LNCaP clone FGC (cell line): ENCODE measurements at regions not wholly inside any gene's neighbourhood (a gene's known extent, or its start where the extent isn't known, plus 50 kb on each side); places are given as distances from the start of the nearest gene placed in this dataset.

Experiments used
- DNase-seq: peaks from one replicate; pipeline ENCODE4 v3.0.0-alpha.2; 2011; ENCODE audit warnings: low read depth
- H3K4me3 ChIP-seq: 2 replicates; pipeline ENCODE4 v1.5.1; 2011; ENCODE audit warnings: mild to moderate bottlenecking, low read depth, low read length, control low read depth
- TF ChIP-seq, protein P1 (sequence below): IDR thresholded peaks from 2 replicates; pipeline ENCODE4 v1.5.1; 2012; ENCODE audit warnings: mild to moderate bottlenecking; ENCODE audit not compliant: control insufficient read depth, insufficient read depth; ENCODE audit errors: extremely low read depth

DNA sequence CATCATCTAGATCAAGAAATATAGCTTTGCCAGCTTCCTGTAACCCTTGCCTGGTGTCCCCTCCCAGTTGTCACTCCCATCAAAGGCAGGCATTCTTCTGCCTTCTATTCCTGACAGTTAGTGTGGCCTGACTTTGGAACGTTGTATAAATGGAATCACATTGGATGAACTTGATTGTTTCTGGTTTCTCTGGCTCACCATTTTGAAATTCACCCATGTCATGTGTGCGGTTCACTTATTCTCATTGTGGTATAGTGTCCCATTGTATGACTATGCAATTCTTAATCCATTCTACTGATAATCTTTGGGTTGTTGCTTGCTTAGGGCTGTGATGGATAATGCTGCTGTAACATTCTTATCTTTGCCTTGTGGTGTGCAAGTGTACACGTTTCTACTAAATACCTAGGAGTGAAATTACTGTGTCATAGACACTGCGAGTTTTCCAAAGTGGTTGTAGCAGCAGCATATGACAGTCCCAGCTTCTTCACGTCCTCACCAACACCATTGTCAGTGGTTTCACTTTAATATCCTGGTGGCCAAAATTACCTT lies 73.2 kb downstream of the VEGFA start:
- DNase-seq, result no peak
- TF ChIP-seq, protein P1, sequence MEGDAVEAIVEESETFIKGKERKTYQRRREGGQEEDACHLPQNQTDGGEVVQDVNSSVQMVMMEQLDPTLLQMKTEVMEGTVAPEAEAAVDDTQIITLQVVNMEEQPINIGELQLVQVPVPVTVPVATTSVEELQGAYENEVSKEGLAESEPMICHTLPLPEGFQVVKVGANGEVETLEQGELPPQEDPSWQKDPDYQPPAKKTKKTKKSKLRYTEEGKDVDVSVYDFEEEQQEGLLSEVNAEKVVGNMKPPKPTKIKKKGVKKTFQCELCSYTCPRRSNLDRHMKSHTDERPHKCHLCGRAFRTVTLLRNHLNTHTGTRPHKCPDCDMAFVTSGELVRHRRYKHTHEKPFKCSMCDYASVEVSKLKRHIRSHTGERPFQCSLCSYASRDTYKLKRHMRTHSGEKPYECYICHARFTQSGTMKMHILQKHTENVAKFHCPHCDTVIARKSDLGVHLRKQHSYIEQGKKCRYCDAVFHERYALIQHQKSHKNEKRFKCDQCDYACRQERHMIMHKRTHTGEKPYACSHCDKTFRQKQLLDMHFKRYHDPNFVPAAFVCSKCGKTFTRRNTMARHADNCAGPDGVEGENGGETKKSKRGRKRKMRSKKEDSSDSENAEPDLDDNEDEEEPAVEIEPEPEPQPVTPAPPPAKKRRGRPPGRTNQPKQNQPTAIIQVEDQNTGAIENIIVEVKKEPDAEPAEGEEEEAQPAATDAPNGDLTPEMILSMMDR, result no peak
- no peak overlapping the region for H3K4me3 ChIP-seq

DNA sequence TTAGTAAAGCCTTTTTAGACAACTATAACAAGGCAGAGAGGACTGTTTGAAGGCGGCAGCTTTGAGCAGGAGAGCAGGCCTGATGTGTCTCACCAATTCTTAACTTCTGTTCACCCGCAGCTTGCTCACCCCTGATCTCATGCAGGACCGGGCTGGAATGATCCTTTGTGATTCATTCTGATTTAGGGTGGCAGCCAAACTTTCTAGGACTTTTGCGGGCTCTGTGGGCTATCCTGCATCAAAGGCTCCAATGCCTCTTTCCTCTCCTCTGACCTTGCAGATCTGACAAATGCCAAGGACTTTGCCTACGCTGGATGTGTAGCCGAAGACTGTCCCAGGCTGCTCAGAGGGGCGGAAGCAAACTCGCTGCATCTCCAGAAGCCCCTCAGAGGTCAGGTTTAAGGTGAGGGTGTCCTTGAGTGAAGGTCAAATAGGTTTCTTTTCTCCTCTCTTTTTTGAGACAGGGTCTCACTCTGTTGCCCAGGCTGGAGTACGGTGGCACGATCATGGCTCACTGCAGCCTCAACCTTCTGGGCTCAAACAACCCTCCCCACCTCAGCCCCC lies 72.3 kb downstream of the VEGFA start:
- H3K4me3 ChIP-seq, result no peak overlapping the region
- TF ChIP-seq, protein P1, result no peak
- no peak for DNase-seq

DNA sequence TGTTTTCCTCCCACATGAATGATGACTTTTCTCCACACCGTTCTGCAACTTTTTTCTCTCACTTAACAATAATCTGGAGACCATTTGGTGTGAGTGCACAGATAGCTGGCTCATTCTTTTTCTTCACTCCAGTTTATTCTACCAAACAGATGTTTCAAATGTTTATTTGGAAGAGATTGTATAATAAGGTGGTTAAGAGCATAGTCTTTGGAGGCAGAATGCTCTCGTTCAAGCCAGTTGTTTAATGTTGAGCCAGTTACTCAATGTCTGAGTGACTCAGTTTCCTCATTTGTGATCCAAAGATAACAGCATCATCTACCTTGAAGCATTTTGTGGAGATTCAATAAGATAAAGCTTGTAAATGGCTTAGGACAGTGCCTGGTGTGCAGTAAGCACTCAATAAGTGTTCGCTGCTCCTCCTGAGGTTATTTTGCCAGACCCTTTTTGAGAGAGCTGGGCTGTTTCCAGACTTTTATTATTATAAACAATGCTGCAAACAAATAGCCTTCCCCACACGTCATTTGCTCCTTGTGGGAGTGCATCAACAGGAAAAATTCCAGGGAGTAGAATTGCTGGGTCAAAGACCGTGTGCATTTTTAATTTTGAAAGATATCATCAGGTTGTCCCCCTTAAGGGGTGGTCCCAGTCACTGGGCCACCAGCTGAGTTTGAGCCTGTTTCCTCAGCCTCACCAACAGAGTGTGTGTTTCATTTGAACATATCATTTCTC lies 70.6 kb downstream of the VEGFA start:
- TF ChIP-seq, protein P1, result no peak
- no peak for DNase-seq
- no peak overlapping the region for H3K4me3 ChIP-seq

DNA sequence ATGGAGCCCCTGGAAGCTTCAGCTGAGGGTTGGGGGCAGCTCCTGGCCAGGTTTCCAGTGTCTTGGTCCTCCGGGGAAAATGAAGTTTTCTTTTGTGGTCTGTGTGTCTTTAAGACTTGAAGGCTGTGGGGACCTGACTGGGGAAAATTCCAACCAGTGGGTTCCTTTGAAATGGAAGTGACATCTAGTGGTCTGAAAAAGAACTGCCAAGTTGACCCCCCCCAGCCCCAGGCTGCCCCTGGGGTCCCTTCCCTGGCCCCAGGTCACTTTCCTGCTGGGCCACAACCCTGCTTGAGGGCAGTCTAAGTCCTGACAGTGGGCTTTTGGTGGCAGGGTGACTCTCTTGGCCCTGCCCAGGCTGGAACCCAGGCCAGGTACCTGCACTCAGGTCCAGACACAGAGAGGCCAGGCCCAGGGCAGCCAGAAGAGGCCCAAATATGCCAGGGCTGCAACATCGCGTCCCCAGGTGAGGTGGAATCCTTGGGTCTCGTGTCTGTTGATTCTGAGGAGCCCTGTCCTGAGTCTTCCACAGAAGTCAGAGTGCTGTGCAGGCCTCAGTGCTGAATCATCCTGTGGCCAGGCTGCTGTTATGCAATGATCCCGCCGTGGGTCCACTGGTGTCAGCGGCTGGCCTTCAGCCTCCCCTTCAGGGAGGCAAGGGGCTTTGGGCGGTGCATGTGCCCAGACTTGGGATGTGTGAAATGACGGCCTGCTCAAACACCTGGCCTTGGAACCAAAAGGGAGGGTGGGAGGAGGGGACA lies 68.4 kb downstream of the VEGFA start:
- no peak for DNase-seq
- TF ChIP-seq, protein P1, result peak; percentile 33; the same call in 1 of the 2 replicates

DNA sequence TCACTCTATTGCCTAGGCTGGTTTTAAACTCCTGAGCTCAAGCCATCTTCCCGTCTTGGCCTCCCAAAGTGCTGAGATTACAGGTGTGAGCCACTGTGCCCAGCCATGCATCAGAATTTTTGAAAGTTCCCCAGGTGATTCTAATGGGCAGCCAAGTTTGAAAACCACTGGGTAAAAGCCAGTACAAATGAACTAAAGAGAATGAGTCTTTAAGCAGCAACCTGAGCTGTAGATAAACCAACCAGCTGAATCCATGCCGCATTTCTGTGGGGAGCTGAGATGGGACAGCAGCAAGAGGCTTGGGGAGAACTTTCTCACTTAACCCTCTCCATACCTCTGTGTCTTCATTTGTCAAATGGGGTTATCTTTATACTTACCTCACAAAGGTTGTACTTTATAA lies 67.5 kb downstream of the VEGFA start:
- DNase-seq, result no peak
- no peak overlapping the region for H3K4me3 ChIP-seq
- TF ChIP-seq, protein P1, result no peak

More for the DNA sequence above, 68.4 kb downstream of the VEGFA start:
- no peak overlapping the region for H3K4me3 ChIP-seq

DNA sequence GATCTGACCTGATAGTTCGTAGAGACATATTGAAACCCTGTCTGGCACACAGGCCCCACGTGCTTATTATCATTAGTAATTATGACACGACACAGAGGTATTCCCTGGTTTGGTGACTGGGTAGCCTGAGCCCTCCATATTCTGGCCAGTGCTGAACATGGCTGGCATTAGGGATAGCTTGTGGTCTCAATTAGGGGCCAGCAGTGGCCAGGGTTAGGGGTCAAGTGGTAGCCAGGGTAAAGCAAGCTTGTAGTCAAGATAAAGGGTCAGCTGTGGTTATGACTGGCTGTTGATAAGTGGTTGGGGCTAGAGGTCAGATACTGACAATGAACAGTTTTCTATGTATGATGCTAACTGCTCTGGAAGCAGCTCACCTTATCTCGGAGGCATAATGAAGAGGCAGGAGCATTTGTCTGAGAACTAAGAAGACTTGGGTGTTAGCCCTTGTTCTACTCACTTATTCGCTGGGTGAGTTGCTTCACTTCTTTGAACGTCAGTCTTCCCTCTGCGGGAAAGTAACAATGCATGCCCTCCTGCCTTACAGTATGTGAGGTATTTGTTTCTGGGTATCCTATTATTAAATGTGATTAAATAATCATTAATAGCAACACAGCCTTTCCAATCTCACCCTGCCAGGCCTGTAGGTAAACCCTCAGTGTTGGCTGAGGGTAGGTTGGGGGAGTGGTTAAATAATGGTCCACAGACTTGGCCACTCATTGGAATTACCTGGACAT lies 66.7 kb downstream of the VEGFA start:
- H3K4me3 ChIP-seq, result no peak overlapping the region
- TF ChIP-seq, protein P1, result no peak
- DNase-seq, result no peak
